Fibroblast of lung (primary cell): ENCODE measurements at regions not wholly inside any gene's neighbourhood (a gene's known extent, or its start where the extent isn't known, plus 50 kb on each side); places are given as distances from the start of the nearest gene placed in this dataset.

ENCODE experiments used
- DNase-seq, 2 donors: peaks; one replicate each; pipeline versions ENCODE4 v3.0.0 to v3.0.0-alpha.2; 2010; ENCODE audit warnings: low read depth in 2 of 2
- H2AFZ ChIP-seq: 2 replicates; pipeline ENCODE4 v1.5.1; 2012; ENCODE audit warnings: low read length, control low read depth, inconsistent platforms
- H3K27ac ChIP-seq: 2 replicates; pipeline ENCODE4 v1.5.1; 2011; ENCODE audit warnings: low read length, control low read depth; ENCODE audit not compliant: insufficient read depth
- H3K27me3 ChIP-seq: 2 replicates; pipeline ENCODE4 v1.5.1; 2011; ENCODE audit warnings: mild to moderate bottlenecking, low read length; ENCODE audit not compliant: control insufficient read depth, insufficient read depth
- H3K36me3 ChIP-seq: 2 replicates; pipeline ENCODE4 v1.5.1; 2011; ENCODE audit warnings: low read length; ENCODE audit not compliant: control insufficient read depth, insufficient read depth
- H3K4me1 ChIP-seq: 2 replicates; pipeline ENCODE4 v1.5.1; 2011; ENCODE audit warnings: low read length; ENCODE audit not compliant: control insufficient read depth, insufficient read depth; ENCODE audit errors: extremely low read depth
- H3K4me2 ChIP-seq: 2 replicates; pipeline ENCODE4 v1.5.1; 2011; ENCODE audit warnings: low read length, control low read depth; ENCODE audit not compliant: insufficient read depth; ENCODE audit errors: extremely low read depth
- H3K4me3 ChIP-seq, 4 experiments: fragments of 200-600 bp in 1 of 4; sonication (generic) in 1 of 4; replicated peaks in 1 of 4; 2 replicates each; pipeline ENCODE4 v1.5.1; 2011 to 2016; ENCODE audit warnings: low read length in 4 of 4, low read depth in 3 of 4, mild to moderate bottlenecking in 3 of 4, control low read depth in 2 of 4, inconsistent platforms in 1 of 4, mixed read lengths in 1 of 4; ENCODE audit not compliant: insufficient read depth in 1 of 4; ENCODE audit errors: control extremely low read depth in 1 of 4
- H3K79me2 ChIP-seq: 2 replicates; pipeline ENCODE4 v1.5.1; 2012; ENCODE audit warnings: mild to moderate bottlenecking, low read length, inconsistent platforms; ENCODE audit not compliant: control insufficient read depth, insufficient read depth
- H3K9ac ChIP-seq: 2 replicates; pipeline ENCODE4 v1.5.1; 2011; ENCODE audit warnings: mild to moderate bottlenecking, low read length, control low read depth; ENCODE audit not compliant: insufficient read depth
- H3K9me3 ChIP-seq: 2 replicates; pipeline ENCODE4 v1.5.1; 2012; ENCODE audit warnings: low read depth, low read length; ENCODE audit not compliant: control insufficient read depth, insufficient read depth
- H4K20me1 ChIP-seq: 2 replicates; pipeline ENCODE4 v1.5.1; 2011; ENCODE audit warnings: low read length; ENCODE audit not compliant: control insufficient read depth, insufficient read depth; ENCODE audit errors: extremely low read depth
- EZH2 ChIP-seq: IDR thresholded peaks from 2 replicates; pipeline ENCODE4 v1.5.1; 2012; ENCODE audit warnings: low read length, control low read depth, mild to moderate bottlenecking; ENCODE audit errors: missing control alignments
- TF ChIP-seq, protein P1 (sequence below), 2 donors: IDR thresholded peaks in 1 of 2; conservative IDR thresholded peaks in 1 of 2; 1 replicate in 1 of 2; 2 replicates in 1 of 2; pipeline ENCODE4 v1.5.1; 2011 to 2012; ENCODE audit warnings: low read length in 2 of 2, control low read depth in 1 of 2, inconsistent platforms in 1 of 2, low read depth in 1 of 2, mild to moderate bottlenecking in 1 of 2

GRCh38 chr15:81685237-81685636 is 311.2 kb upstream of the TMC3 start:
- Histone ChIP-seq H2AFZ (no peak overlapping the region), H3K4me3 (no peak overlapping the region), H3K27ac (no peak overlapping the region), H3K9ac (no peak overlapping the region), H3K4me1 (no peaks in the 10 kb centered on the region), H4K20me1 (no peaks in the 10 kb centered on the region), H3K79me2 (no peaks in the 10 kb centered on the region), H3K27me3 (no peaks in the 10 kb centered on the region), H3K36me3 (no peaks in the 10 kb centered on the region), H3K9me3 (no peaks in the 10 kb centered on the region), H3K4me2 (no peak overlapping the region)
- no peak for DNase-seq
- TF ChIP-seq EZH2: no peak
- TF ChIP-seq, protein P1, sequence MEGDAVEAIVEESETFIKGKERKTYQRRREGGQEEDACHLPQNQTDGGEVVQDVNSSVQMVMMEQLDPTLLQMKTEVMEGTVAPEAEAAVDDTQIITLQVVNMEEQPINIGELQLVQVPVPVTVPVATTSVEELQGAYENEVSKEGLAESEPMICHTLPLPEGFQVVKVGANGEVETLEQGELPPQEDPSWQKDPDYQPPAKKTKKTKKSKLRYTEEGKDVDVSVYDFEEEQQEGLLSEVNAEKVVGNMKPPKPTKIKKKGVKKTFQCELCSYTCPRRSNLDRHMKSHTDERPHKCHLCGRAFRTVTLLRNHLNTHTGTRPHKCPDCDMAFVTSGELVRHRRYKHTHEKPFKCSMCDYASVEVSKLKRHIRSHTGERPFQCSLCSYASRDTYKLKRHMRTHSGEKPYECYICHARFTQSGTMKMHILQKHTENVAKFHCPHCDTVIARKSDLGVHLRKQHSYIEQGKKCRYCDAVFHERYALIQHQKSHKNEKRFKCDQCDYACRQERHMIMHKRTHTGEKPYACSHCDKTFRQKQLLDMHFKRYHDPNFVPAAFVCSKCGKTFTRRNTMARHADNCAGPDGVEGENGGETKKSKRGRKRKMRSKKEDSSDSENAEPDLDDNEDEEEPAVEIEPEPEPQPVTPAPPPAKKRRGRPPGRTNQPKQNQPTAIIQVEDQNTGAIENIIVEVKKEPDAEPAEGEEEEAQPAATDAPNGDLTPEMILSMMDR (conservative IDR thresholded peaks at IDR 0.05 in 1 of 2, IDR thresholded peaks at IDR 0.05 in 1 of 2; ENCODE audit: low read depth in 1 of 2, low read length in 2 of 2): no peak

DNA sequence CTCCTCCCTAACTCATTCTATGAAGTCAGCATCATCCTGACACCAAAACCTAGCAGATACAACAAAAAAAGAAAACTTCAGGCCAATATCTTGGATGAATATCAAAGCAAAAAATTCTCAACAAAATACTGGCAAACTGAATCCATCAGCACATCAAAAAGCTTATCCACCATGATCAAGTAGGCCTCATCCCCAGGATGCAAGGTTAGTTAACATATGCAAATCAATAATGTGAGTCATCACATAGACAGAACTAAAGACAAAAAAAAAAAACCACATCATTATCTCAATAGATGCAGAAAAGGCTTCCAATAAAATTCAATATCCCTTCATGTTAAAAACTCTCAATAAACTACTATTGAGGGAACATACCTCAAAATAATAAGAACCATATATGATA is 306.8 kb upstream of the TMC3 start:
- no peaks in the 10 kb centered on the region for H3K36me3 ChIP-seq
- H3K27me3 ChIP-seq: no peaks in the 10 kb centered on the region
- TF ChIP-seq EZH2: no peak
- TF ChIP-seq, protein P1 (conservative IDR thresholded peaks at IDR 0.05 in 1 of 2, IDR thresholded peaks at IDR 0.05 in 1 of 2; ENCODE audit: low read depth in 1 of 2, low read length in 2 of 2): no peak
- no peaks in the 10 kb centered on the region for H3K4me1 ChIP-seq
- H4K20me1 ChIP-seq: no peaks in the 10 kb centered on the region
- H3K27ac ChIP-seq: no peak overlapping the region
- H2AFZ ChIP-seq: no peak overlapping the region
- H3K4me3 ChIP-seq: no peak overlapping the region
- H3K4me2 ChIP-seq: no peak overlapping the region
- H3K9ac ChIP-seq: no peak overlapping the region
- H3K9me3 ChIP-seq: no peaks in the 10 kb centered on the region
- DNase-seq: no peak
- no peaks in the 10 kb centered on the region for H3K79me2 ChIP-seq

- H4K20me1 ChIP-seq: no peaks in the 10 kb centered on the region
- H3K9me3 ChIP-seq: no peaks in the 10 kb centered on the region
- no peak for DNase-seq
- H3K36me3 ChIP-seq: no peaks in the 10 kb centered on the region
- H2AFZ ChIP-seq: no peak overlapping the region
- H3K27me3 ChIP-seq: no peaks in the 10 kb centered on the region
- no peak overlapping the region for H3K9ac ChIP-seq
- H3K4me1 ChIP-seq: no peaks in the 10 kb centered on the region
- no peak for TF ChIP-seq EZH2
- TF ChIP-seq, protein P1 (conservative IDR thresholded peaks at IDR 0.05 in 1 of 2, IDR thresholded peaks at IDR 0.05 in 1 of 2; ENCODE audit: low read depth in 1 of 2, low read length in 2 of 2): no peak
- H3K4me3 ChIP-seq: no peak overlapping the region
- H3K79me2 ChIP-seq: no peaks in the 10 kb centered on the region
- no peak overlapping the region for H3K27ac ChIP-seq
- H3K4me2 ChIP-seq: no peak overlapping the region
Measured at GRCh38 chr15:81666839-81667238, 292.8 kb upstream of the TMC3 start.
